Ovary (tissue), 3 donors: ENCODE measurements at regions not wholly inside any gene's neighbourhood (a gene's known extent, or its start where the extent isn't known, plus 50 kb on each side); places are given as distances from the start of the nearest gene placed in this dataset.

ENCODE experiments used
- CTCF ChIP-seq, 3 donors: fragments of 450-650 bp in 2 of 3; fragments of 200-600 bp in 1 of 3; IDR thresholded peaks; one replicate each; pipeline versions ENCODE4 v1.5.1 to v1.8.0; 2016 to 2022; ENCODE audit warnings: antibody characterized with exemption in 3 of 3, mild to moderate bottlenecking in 1 of 3
- EP300 ChIP-seq: sonication (generic); formaldehyde crosslinking; IDR thresholded peaks from one replicate; pipeline ENCODE4 v1.6.1; 2017; ENCODE audit warnings: antibody characterized with exemption
- POLR2A ChIP-seq: fragments of 450-650 bp; IDR thresholded peaks from one replicate; pipeline ENCODE4 v1.6.1; 2017; ENCODE audit warnings: antibody characterized with exemption, mild to moderate bottlenecking, moderate library complexity
- donor health status: DM: no; HTN: no; CAD: no.

- TF ChIP-seq CTCF (IDR thresholded peaks at IDR 0.05): no peak
- TF ChIP-seq EP300: no peak
- TF ChIP-seq POLR2A: no peak
Observed at GRCh38 chr6:12456343-12456742, 166.2 kb downstream of the EDN1 start.
